MM.1S (cell line): ENCODE measurements at regions not wholly inside any gene's neighbourhood (a gene's known extent, or its start where the extent isn't known, plus 50 kb on each side); places are given as distances from the start of the nearest gene placed in this dataset.

ENCODE experiments used
- DNase-seq: peaks from one replicate; pipeline ENCODE4 v3.0.0-alpha.2; 2015
- H2AFZ ChIP-seq: fragments of 300-600 bp; sonication (generic); 2 replicates; pipeline ENCODE4 v1.6.0; 2016; ENCODE audit warnings: antibody characterized with exemption, low read length
- H3F3A ChIP-seq: fragments of 300-600 bp; sonication (generic); 2 replicates; pipeline ENCODE4 v1.6.1; 2016; ENCODE audit warnings: mild to moderate bottlenecking, antibody characterized with exemption, low read length, moderate library complexity, mixed read lengths; ENCODE audit not compliant: insufficient read depth
- H3K27ac ChIP-seq: fragments of 300-600 bp; sonication (generic); 2 replicates; pipeline ENCODE4 v1.5.1; 2016; ENCODE audit warnings: mild to moderate bottlenecking, low read length
- H3K27me3 ChIP-seq: fragments of 300-600 bp; sonication (generic); replicated peaks from 2 replicates; pipeline ENCODE4 v1.6.0; 2016; ENCODE audit warnings: low read length; ENCODE audit not compliant: insufficient read depth
- H3K36me3 ChIP-seq: fragments of 300-600 bp; sonication (generic); replicated peaks from 2 replicates; pipeline ENCODE4 v1.6.1; 2016; ENCODE audit warnings: mild to moderate bottlenecking, low read length, mixed read lengths; ENCODE audit not compliant: insufficient read depth
- H3K4me1 ChIP-seq: fragments of 300-600 bp; sonication (generic); 2 replicates; pipeline ENCODE4 v1.6.1; 2016; ENCODE audit warnings: low read length, mixed read lengths
- H3K4me2 ChIP-seq: fragments of 300-600 bp; sonication (generic); 2 replicates; pipeline ENCODE4 v1.6.0; 2016; ENCODE audit warnings: low read depth, low read length
- H3K4me3 ChIP-seq: fragments of 300-600 bp; sonication (generic); 2 replicates; pipeline ENCODE4 v1.5.1; 2016; ENCODE audit warnings: low read length, mixed read lengths
- H3K79me2 ChIP-seq: fragments of 300-600 bp; sonication (generic); 2 replicates; pipeline ENCODE4 v1.6.1; 2016; ENCODE audit warnings: mixed run types, low read length, mixed read lengths
- H3K9ac ChIP-seq: fragments of 300-600 bp; sonication (generic); 2 replicates; pipeline ENCODE4 v1.6.1; 2016; ENCODE audit warnings: low read length, mixed read lengths
- H3K9me2 ChIP-seq: fragments of 300-600 bp; sonication (generic); replicated peaks from 2 replicates; pipeline ENCODE4 v1.6.1; 2016; ENCODE audit warnings: mild to moderate bottlenecking, low read length, mixed read lengths; ENCODE audit not compliant: insufficient read depth
- H3K9me3 ChIP-seq: fragments of 300-600 bp; sonication (generic); replicated peaks from 2 replicates; pipeline ENCODE4 v1.6.1; 2016; ENCODE audit warnings: mild to moderate bottlenecking, low read length, mixed read lengths; ENCODE audit not compliant: insufficient read depth
- H4K20me1 ChIP-seq: fragments of 300-600 bp; sonication (generic); 2 replicates; pipeline ENCODE4 v1.6.1; 2016; ENCODE audit warnings: mild to moderate bottlenecking, low read length, moderate library complexity, mixed read lengths; ENCODE audit not compliant: insufficient read depth
- CTCF ChIP-seq: fragments of 300-600 bp; sonication (generic); IDR thresholded peaks from 2 replicates; pipeline ENCODE4 v1.5.1; 2016; ENCODE audit warnings: antibody characterized with exemption, low read length, mixed read lengths
- EZH2 ChIP-seq: fragments of 300-600 bp; sonication (generic); optimal IDR thresholded peaks from 2 replicates; pipeline ENCODE3; 2017; ENCODE audit warnings: low read depth, mild to moderate bottlenecking, antibody characterized with exemption, low read length, mixed read lengths
- EZH2phosphoT487 ChIP-seq: fragments of 300-600 bp; sonication (generic); IDR thresholded peaks from 2 replicates; pipeline ENCODE4 v1.6.1; 2018; ENCODE audit warnings: antibody characterized with exemption, low read length

GRCh38 chr6:10465629-10466499, 51.0 kb upstream of the TFAP2A start:
- no peaks in the 10 kb centered on the region for H4K20me1 ChIP-seq
- no peak overlapping the region for H3K4me3 ChIP-seq
- H3K36me3 ChIP-seq, result no peaks in the 10 kb centered on the region
- no peaks in the 10 kb centered on the region for H3K79me2 ChIP-seq
- TF ChIP-seq EZH2 (no peak), CTCF (peak; percentile 57), EZH2phosphoT487 (no peak)
- DNase-seq, result peak; percentile 53
- H3K9me2 ChIP-seq, result no peaks in the 10 kb centered on the region
- no peak overlapping the region for H3K4me2 ChIP-seq
- no peaks in the 10 kb centered on the region for H3F3A ChIP-seq
- H3K27me3 ChIP-seq, result no peaks in the 10 kb centered on the region; the same call in 1 of the 2 replicates
- H3K9ac ChIP-seq, result no peak overlapping the region
- no peak overlapping the region for H3K27ac ChIP-seq
- no peaks in the 10 kb centered on the region for H3K4me1 ChIP-seq
- no peak overlapping the region for H2AFZ ChIP-seq
- H3K9me3 ChIP-seq, result no peaks in the 10 kb centered on the region
